ENCODE measurements at regions not wholly inside any gene's neighbourhood (a gene's known extent, or its start where the extent isn't known, plus 50 kb on each side); places are given as distances from the start of the nearest gene placed in this dataset.

DNA sequence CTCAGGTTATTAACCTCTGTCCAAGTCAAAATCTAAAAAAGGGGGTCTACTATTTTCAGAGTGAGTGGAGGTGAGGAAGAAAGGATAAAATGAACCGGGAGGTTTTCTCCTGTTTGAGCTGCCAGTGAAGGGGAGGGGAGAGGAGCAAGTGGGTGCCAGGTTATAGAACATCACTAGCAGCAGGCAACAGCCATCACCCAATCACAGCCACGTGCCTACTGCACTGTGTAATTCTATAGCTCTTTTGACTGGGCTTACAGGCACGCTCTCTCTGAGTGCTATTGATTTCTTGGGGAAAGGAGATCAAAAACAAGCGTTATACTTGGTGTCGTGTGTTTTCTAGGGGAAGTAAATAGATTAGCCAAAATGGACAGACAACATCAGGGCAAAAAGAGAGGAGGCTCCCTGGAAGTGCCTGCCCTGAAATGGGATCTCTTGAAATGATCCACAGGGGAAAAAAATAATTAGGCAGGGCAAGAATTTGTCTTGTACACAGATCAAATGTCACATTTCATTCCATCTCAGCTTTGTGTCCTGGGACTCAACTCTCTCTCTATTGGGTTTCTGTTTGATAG lies 300.5 kb upstream of the LCORL start:
- Mint-ChIP-seq H3K9me3 (peaks cover 0 to 5% (median 1%) of the 10 kb centered on the region in 7 donors), H3K27ac (no peak overlapping the region), H3K4me3 (no peak overlapping the region), H3K36me3 (no peaks in the 10 kb centered on the region), H3K4me1 (no peaks in the 10 kb centered on the region), H3K27me3 (ENCODE audit: low read depth in 3 of 3) (peaks cover 0 to 5% (median 2%) of the 10 kb centered on the region in 3 donors)
- Histone ChIP-seq H4K20me1 (ENCODE audit: insufficient read depth, low read length) (no peaks in the 10 kb centered on the region), H3K27me3 (ENCODE audit: control insufficient read depth in 2 of 2, insufficient read depth in 2 of 2, low read length in 2 of 2) (no peaks in the 10 kb centered on the region), H2AFZ (ENCODE audit: insufficient read depth, low read depth, low read length, poor library complexity, severe bottlenecking) (no peak overlapping the region), H3K9me3 (replicated peaks in 1 of 2; ENCODE audit: control insufficient read depth in 1 of 2, insufficient read depth in 1 of 2, low read length in 2 of 2) (peaks cover 0 to 3% of the 10 kb centered on the region in 2 donors), H3K4me2 (replicated peaks; ENCODE audit: extremely low read depth, low read length, poor library complexity, severe bottlenecking) (no peak overlapping the region), H3K36me3 (replicated peaks in 1 of 2; ENCODE audit: control insufficient read depth in 1 of 2, insufficient read depth in 2 of 2, low read length in 2 of 2) (no peaks in the 10 kb centered on the region), H3K4me3 (replicated peaks in 1 of 3; ENCODE audit: low read depth in 2 of 3, low read length in 3 of 3) (no peak overlapping the region), H3K4me1 (ENCODE audit: control insufficient read depth in 1 of 2, insufficient read depth in 2 of 2, low read length in 2 of 2) (no peaks in the 10 kb centered on the region), H3K9ac (ENCODE audit: insufficient read depth, low read length, poor library complexity, severe bottlenecking) (no peak overlapping the region), H3K27ac (ENCODE audit: low read depth in 1 of 2, low read length in 2 of 2) (no peak overlapping the region), H3K79me2 (ENCODE audit: insufficient read depth, low read length) (no peaks in the 10 kb centered on the region)
- TF ChIP-seq, protein P1, sequence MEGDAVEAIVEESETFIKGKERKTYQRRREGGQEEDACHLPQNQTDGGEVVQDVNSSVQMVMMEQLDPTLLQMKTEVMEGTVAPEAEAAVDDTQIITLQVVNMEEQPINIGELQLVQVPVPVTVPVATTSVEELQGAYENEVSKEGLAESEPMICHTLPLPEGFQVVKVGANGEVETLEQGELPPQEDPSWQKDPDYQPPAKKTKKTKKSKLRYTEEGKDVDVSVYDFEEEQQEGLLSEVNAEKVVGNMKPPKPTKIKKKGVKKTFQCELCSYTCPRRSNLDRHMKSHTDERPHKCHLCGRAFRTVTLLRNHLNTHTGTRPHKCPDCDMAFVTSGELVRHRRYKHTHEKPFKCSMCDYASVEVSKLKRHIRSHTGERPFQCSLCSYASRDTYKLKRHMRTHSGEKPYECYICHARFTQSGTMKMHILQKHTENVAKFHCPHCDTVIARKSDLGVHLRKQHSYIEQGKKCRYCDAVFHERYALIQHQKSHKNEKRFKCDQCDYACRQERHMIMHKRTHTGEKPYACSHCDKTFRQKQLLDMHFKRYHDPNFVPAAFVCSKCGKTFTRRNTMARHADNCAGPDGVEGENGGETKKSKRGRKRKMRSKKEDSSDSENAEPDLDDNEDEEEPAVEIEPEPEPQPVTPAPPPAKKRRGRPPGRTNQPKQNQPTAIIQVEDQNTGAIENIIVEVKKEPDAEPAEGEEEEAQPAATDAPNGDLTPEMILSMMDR (IDR thresholded peaks at IDR 0.05): no peak
- intact Hi-C loops (cut with micrococcal nuclease): no loop called here
- 89% methylated on average over 3 of the region's 5 CpGs for WGBS (ENCODE audit: insufficient coverage)
- DNase-seq: no peak

DNA sequence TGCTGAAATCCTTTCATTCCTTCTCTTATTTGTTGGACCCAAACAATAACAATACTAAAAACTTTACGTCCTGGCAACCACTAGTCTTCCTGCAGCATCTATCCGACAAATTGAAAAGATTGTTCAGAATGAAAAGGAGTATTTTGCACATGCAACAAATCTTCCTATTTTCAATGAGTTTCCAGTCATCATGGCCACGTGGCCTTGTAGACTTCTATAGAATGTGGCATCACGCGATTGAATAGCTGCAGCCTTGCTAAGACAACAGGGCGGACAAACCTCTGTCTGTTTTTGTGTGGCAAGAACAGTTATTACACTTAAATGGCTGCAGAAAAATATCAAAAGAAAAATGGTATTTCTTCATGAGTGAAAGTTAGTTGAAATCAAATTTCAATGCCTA lies 297.9 kb upstream of the LCORL start:
- no peak overlapping the region for H3K4me3 ChIP-seq (replicated peaks in 1 of 3; ENCODE audit: low read depth in 2 of 3, low read length in 3 of 3)
- no peaks in the 10 kb centered on the region for H3K27me3 ChIP-seq (ENCODE audit: control insufficient read depth in 2 of 2, insufficient read depth in 2 of 2, low read length in 2 of 2)
- no peaks in the 10 kb centered on the region for H3K36me3 Mint-ChIP-seq
- H3K27me3 Mint-ChIP-seq (ENCODE audit: low read depth in 3 of 3): peaks cover 0 to 5% (median 2%) of the 10 kb centered on the region in 3 donors
- no peaks in the 10 kb centered on the region for H3K4me1 ChIP-seq (ENCODE audit: control insufficient read depth in 1 of 2, insufficient read depth in 2 of 2, low read length in 2 of 2)
- H3K4me3 Mint-ChIP-seq: no peak overlapping the region
- no peak overlapping the region for H3K4me2 ChIP-seq (replicated peaks; ENCODE audit: extremely low read depth, low read length, poor library complexity, severe bottlenecking)
- H3K9me3 ChIP-seq (replicated peaks in 1 of 2; ENCODE audit: control insufficient read depth in 1 of 2, insufficient read depth in 1 of 2, low read length in 2 of 2): no peaks in the 10 kb centered on the region
- peaks cover 0 to 8% (median 2%) of the 10 kb centered on the region in 7 donors for H3K9me3 Mint-ChIP-seq
- H3K79me2 ChIP-seq (ENCODE audit: insufficient read depth, low read length): no peaks in the 10 kb centered on the region
- 76% methylated on average over 3 of the region's 6 CpGs for WGBS (ENCODE audit: insufficient coverage)
- TF ChIP-seq, protein P1 (IDR thresholded peaks at IDR 0.05): no peak
- H3K4me1 Mint-ChIP-seq: no peaks in the 10 kb centered on the region
- DNase-seq: no peak
- no peak overlapping the region for H3K27ac Mint-ChIP-seq
- no peaks in the 10 kb centered on the region for H4K20me1 ChIP-seq (ENCODE audit: insufficient read depth, low read length)
- H3K27ac ChIP-seq (ENCODE audit: low read depth in 1 of 2, low read length in 2 of 2): no peak overlapping the region
- H2AFZ ChIP-seq (ENCODE audit: insufficient read depth, low read depth, low read length, poor library complexity, severe bottlenecking): no peak overlapping the region
- no peak overlapping the region for H3K9ac ChIP-seq (ENCODE audit: insufficient read depth, low read length, poor library complexity, severe bottlenecking)
- intact Hi-C loops (cut with micrococcal nuclease): no loop called here
- no peaks in the 10 kb centered on the region for H3K36me3 ChIP-seq (replicated peaks in 1 of 2; ENCODE audit: control insufficient read depth in 1 of 2, insufficient read depth in 2 of 2, low read length in 2 of 2)
